ENCODE measurements at regions not wholly inside any gene's neighbourhood (a gene's known extent, or its start where the extent isn't known, plus 50 kb on each side); places are given as distances from the start of the nearest gene placed in this dataset.

DNA sequence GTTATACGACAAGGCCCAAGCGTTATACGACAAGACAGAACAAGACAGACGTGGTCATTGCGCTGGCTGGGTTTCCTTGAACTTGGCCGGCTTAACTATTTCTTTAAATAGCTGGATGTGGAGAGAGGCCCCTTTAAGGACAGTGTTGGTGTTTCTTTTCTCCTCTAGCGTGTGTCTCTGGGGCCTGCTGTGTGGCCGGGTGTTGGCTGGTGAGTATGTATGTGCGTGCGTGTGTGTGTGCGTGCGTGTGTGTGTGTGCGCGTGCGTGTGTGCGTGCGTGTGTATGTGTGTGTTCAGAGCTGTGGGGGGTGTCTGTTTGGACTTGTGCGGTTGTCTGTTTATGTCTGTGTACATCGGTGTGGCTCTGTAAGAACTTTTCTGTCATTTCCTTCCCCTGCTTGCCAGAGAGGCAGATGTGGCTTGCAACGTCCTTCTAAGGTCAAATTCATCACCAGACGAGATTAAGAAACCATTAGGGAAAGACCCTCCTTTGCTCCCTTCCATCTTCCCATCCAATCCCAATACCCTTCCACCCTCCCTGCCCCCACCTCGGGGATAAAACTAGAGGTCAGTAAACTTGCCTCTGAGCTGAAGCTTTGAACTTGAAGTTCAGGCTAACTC, 78.6 kb upstream of the TBX3 start:
- ATAC-seq (no peak), DNase-seq (ENCODE audit: low read depth, low spot score) (no peak)
- no peaks in the 10 kb centered on the region for H3K27me3 ChIP-seq (ENCODE audit: insufficient read depth, low read length)
- no peak overlapping the region for H3K9ac ChIP-seq (ENCODE audit: low read length)
- no peak overlapping the region for H3K4me3 ChIP-seq (replicated peaks in 1 of 2; ENCODE audit: low read depth in 1 of 2, low read length in 2 of 2)
- RAD21 ChIA-PET (ENCODE audit: low non-redundant PET in 1 of 2, low total read pairs in 2 of 2, uncharacterized antibody in 2 of 2, unreplicated experiment in 2 of 2): no interaction called here
- H3K9me2 ChIP-seq (ENCODE audit: insufficient read depth): no peaks in the 10 kb centered on the region
- intact Hi-C loops (cut with micrococcal nuclease): no loop called here
- H4K20me1 ChIP-seq (ENCODE audit: insufficient read depth): no peaks in the 10 kb centered on the region
- TF ChIP-seq CEBPB (IDR thresholded peaks at IDR 0.05; ENCODE audit: low read depth) (no peak), EZH2phosphoT487 (IDR thresholded peaks at IDR 0.05; ENCODE audit: borderline replicate concordance) (no peak), ZFX (IDR thresholded peaks at IDR 0.05) (no peak), EZH2 (IDR thresholded peaks at IDR 0.05) (no peak), SP1 (IDR thresholded peaks at IDR 0.05; ENCODE audit: low read depth) (no peak)
- H3K36me3 ChIP-seq (ENCODE audit: control insufficient read depth in 1 of 2, insufficient read depth in 2 of 2, low read length in 2 of 2): no peaks in the 10 kb centered on the region
- no peaks in the 10 kb centered on the region for H3K79me2 ChIP-seq (ENCODE audit: insufficient read depth, low read length)
- no peak overlapping the region for H3K27ac ChIP-seq (ENCODE audit: low read depth, low read length)
- POLR2A ChIA-PET: no interaction called here
- CTCF ChIA-PET: no interaction called here
- no peaks in the 10 kb centered on the region; a peak in 1 of 4 replicates for H3K4me1 ChIP-seq (ENCODE audit: control insufficient read depth in 1 of 2, insufficient read depth in 2 of 2, low read length in 2 of 2)
- no peaks in the 10 kb centered on the region for H3K9me3 ChIP-seq (ENCODE audit: control insufficient read depth in 1 of 2, insufficient read depth in 1 of 2, low read depth in 1 of 2, low read length in 2 of 2)
- H2AFZ ChIP-seq (ENCODE audit: low read depth, low read length, poor library complexity, severe bottlenecking): no peak overlapping the region
- BruUV-seq (replicated peaks): no TSS peak
- no peak overlapping the region for H3K4me2 ChIP-seq (ENCODE audit: low read length)

DNA sequence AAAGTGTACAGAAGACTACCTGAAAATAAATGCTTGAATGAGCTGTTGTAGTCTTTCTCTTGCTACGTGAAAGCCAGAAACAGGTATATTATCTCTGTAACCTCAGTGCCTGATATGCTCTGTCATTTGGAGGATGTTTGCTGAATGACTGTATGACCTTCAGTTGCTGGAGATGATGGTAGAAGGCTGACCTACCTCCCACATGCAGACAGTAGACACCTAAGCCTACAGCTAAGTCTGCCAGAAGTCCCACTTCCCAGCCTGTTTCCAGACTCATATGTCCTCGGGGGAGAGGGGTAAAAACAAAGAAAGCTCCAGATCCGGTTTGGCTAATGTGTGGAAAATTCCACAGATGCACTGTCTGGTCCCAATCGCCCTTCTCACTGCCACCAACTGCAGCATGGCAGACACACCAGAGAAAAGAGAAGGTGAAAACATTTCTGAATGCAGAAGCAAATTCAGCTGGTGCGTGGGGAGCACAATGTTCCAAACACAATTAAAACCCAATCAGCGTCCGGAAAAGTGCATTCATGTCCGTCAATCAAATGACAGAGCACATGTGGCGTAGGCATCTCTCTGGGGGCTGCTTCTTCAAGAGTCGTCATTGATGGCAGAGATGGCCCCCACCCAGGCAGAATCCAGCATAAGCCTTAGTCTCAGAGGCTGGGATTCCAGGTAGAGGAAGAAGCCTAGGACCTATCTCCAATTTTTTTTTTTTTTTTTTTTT, 76.3 kb upstream of the TBX3 start:
- Histone ChIP-seq H3K79me2 (ENCODE audit: insufficient read depth, low read length) (no peaks in the 10 kb centered on the region), H3K9me3 (ENCODE audit: control insufficient read depth in 1 of 2, insufficient read depth in 1 of 2, low read depth in 1 of 2, low read length in 2 of 2) (no peaks in the 10 kb centered on the region), H3K9me2 (ENCODE audit: insufficient read depth) (no peaks in the 10 kb centered on the region), H3K27me3 (ENCODE audit: insufficient read depth, low read length) (no peaks in the 10 kb centered on the region), H3K9ac (ENCODE audit: low read length) (no peak overlapping the region), H3K27ac (ENCODE audit: low read depth, low read length) (no peak overlapping the region), H3K4me3 (replicated peaks in 1 of 2; ENCODE audit: low read depth in 1 of 2, low read length in 2 of 2) (no peak overlapping the region), H2AFZ (ENCODE audit: low read depth, low read length, poor library complexity, severe bottlenecking) (no peak overlapping the region), H4K20me1 (ENCODE audit: insufficient read depth) (no peaks in the 10 kb centered on the region), H3K4me2 (ENCODE audit: low read length) (no peak overlapping the region), H3K4me1 (ENCODE audit: control insufficient read depth in 1 of 2, insufficient read depth in 2 of 2, low read length in 2 of 2) (no peaks in the 10 kb centered on the region; a peak in 1 of 4 replicates), H3K36me3 (ENCODE audit: control insufficient read depth in 1 of 2, insufficient read depth in 2 of 2, low read length in 2 of 2) (no peaks in the 10 kb centered on the region)
- no TSS peak for BruUV-seq (replicated peaks)
- ChIA-PET POLR2A (no interaction called here), CTCF (no interaction called here), RAD21 (ENCODE audit: low non-redundant PET in 1 of 2, low total read pairs in 2 of 2, uncharacterized antibody in 2 of 2, unreplicated experiment in 2 of 2) (interaction anchor here in 1 of 2 experiments (0.5 kb wide), 1 partner anchor 93 kb away, joined by 5 read pairs; no protein-coding TSS in a partner anchor)
- DNase-seq (ENCODE audit: low read depth, low spot score) (no peak), ATAC-seq (no peak)
- intact Hi-C loops (cut with micrococcal nuclease): no loop called here
- TF ChIP-seq ELF1 (IDR thresholded peaks at IDR 0.05; ENCODE audit: borderline replicate concordance, low read depth) (no peak), TCF7L2 (IDR thresholded peaks at IDR 0.05; ENCODE audit: borderline replicate concordance, extremely low read depth, insufficient read depth, insufficient read length) (no peak)
- TF ChIP-seq, protein P1, sequence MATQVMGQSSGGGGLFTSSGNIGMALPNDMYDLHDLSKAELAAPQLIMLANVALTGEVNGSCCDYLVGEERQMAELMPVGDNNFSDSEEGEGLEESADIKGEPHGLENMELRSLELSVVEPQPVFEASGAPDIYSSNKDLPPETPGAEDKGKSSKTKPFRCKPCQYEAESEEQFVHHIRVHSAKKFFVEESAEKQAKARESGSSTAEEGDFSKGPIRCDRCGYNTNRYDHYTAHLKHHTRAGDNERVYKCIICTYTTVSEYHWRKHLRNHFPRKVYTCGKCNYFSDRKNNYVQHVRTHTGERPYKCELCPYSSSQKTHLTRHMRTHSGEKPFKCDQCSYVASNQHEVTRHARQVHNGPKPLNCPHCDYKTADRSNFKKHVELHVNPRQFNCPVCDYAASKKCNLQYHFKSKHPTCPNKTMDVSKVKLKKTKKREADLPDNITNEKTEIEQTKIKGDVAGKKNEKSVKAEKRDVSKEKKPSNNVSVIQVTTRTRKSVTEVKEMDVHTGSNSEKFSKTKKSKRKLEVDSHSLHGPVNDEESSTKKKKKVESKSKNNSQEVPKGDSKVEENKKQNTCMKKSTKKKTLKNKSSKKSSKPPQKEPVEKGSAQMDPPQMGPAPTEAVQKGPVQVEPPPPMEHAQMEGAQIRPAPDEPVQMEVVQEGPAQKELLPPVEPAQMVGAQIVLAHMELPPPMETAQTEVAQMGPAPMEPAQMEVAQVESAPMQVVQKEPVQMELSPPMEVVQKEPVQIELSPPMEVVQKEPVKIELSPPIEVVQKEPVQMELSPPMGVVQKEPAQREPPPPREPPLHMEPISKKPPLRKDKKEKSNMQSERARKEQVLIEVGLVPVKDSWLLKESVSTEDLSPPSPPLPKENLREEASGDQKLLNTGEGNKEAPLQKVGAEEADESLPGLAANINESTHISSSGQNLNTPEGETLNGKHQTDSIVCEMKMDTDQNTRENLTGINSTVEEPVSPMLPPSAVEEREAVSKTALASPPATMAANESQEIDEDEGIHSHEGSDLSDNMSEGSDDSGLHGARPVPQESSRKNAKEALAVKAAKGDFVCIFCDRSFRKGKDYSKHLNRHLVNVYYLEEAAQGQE (IDR thresholded peaks at IDR 0.05; ENCODE audit: low read depth): no peak

Data from HCT116 (cell line).